ENCODE measurements at regions not wholly inside any gene's neighbourhood (a gene's known extent, or its start where the extent isn't known, plus 50 kb on each side); places are given as distances from the start of the nearest gene placed in this dataset.
"Not testable (repeated sequence)": the region's sequence is repeated elsewhere in the genome, so short reads cannot be mapped to it uniquely, and the experiment has no call there.

- DNase-seq (ENCODE audit: low spot score), result no peak
These were observed 100.4 kb upstream of the SATB2 start for GRCh38 chr2:199558156-199558555.

- DNase-seq (ENCODE audit: low spot score), result no peak
These were observed 99.0 kb upstream of the SATB2 start for GRCh38 chr2:199556527-199557285.

DNA sequence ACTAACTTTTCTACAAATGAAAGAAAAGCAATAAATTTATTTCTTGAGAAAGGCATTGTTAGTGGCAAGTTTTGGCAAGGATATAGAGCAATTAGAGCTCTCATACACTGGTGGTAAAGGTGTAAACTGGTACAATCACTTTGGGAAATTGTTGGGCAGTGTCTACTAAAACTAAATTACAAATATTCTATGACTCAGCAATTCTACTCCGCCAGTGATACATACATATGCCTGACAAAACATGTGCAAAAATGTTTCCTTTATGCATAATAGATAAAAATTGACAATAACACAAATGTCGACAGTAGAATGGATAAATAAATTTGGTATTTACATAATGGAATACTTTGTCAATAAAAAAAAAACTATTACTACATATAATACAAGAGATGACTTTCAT, 96.3 kb upstream of the SATB2 start:
- no peak for DNase-seq (ENCODE audit: low spot score)

- no peak for DNase-seq (ENCODE audit: low spot score)
These were observed 94.4 kb upstream of the SATB2 start for GRCh38 chr2:199552141-199552540.

DNA sequence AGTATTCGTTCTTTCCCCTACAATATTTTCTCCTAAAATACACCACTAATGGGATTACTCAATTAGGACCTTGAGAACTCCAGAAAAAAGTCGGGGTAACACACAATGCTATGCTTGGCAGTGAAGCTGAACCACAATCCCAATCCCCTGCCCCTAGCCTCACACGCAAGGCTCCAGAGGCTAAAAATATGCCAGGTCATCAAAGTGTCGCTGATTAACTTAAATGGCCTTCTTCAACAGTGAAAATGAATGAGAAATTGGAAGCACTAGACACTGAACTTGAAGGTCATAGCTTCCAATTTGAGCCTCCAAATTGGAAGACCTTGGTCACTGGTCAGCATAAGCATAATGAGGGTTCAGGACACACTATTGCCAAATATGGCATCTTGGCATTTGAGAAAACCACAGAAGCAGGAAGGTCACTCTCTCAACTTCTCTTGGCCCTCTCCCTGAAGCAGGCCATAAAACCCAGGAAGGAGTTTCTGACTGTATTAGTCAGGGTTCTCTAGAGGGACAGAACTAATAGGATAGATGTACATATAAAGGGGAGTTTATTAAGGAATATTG, 86.0 kb upstream of the SATB2 start:
- no peak for DNase-seq (ENCODE audit: low spot score)

DNA sequence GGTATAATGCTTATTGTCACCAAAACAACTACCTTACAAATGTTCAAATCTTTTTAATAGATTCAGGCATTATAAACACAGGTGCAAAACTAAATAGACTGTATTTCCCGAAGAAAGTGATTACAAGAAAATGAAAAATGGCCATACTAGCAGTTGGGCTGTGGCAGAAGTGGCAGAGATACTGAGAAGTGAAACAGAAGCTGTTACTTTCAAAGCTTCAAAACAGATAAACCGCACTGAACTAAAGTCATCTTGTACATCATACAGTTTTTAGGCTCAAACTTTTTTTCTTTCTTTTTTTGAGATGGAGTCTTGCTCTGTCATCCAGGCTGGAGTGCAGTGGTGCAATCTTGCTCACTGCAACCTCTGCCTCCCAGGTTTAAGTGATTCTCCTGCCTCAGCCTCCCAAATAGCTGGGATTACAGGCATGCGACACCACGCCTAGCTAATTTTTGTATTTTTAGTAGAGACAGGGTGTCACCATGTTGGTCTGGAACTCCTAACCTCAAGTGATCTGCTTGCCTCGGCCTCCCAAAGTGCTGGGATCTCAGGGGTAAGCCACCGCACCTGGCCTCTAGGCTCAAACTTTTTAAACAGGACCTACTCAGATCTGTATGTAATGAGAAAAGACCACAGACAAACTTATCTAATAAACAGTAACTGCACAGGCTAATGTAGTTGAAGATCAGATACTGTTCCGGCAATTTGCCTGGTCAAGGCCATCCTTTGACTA, 77.9 kb upstream of the SATB2 start:
- DNase-seq (ENCODE audit: low spot score), result no peak

- not testable (repeated sequence) for DNase-seq (ENCODE audit: low spot score)
These were observed 76.1 kb upstream of the SATB2 start for GRCh38 chr2:199533873-199534272.

DNA sequence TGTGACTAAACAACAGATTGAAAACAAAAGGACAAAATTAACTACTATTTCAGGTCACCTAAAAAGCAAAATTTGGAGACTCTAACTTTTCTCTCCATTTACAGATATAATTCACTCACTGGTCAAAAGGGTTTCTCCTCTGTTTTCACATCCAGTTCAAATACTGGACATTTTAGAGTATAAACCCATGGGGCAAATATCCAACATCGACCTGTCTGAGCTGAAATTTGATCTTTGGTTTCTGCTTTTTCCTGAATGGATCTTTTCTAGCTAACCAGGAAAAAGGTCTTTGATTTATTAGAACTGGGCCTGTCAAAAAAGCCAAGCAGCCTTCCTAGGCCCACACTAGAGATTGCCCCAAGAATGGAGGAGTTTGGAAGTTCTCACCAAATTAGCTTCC, 69.3 kb upstream of the SATB2 start:
- DNase-seq (ENCODE audit: low spot score), result no peak

- DNase-seq (ENCODE audit: low spot score), result no peak
These were observed 67.2 kb upstream of the SATB2 start for GRCh38 chr2:199524689-199525574.

DNA sequence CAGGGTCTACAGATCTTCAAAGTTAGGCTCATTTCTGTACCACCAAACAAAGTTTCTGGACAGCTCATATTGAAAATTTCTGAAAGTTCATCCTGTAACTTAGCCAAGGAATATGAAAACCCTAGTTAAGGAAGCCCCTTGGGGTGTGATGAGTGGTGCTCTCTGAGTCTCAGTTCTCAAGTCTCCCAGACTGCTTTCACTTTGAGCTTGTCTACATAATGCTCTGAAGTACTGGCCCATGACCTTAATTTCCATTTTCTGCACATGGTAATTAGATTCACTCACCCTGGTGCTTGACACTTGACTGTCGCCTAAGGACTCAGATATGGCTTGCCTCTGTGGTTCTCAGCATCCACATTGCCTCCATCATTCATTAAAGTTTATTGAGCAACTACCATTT, 51.7 kb upstream of the SATB2 start:
- DNase-seq (ENCODE audit: low spot score), result no peak

All from globus pallidus (tissue), 1 donor.